ENCODE measurements at regions not wholly inside any gene's neighbourhood (a gene's known extent, or its start where the extent isn't known, plus 50 kb on each side); places are given as distances from the start of the nearest gene placed in this dataset.

- Histone ChIP-seq H3K27ac (no peak overlapping the region), H3K9me3 (no peaks in the 10 kb centered on the region), H3K4me1 (no peaks in the 10 kb centered on the region), H3K36me3 (no peaks in the 10 kb centered on the region), H3K4me3 (no peak overlapping the region), H3K27me3 (peaks cover 28% of the 10 kb centered on the region)
- no peak for TF ChIP-seq CTCF (IDR thresholded peaks at IDR 0.05)
- no peak for TF ChIP-seq EP300 (IDR thresholded peaks at IDR 0.05)
- no peak for TF ChIP-seq POLR2A (IDR thresholded peaks at IDR 0.05)
- no peak for TF ChIP-seq POLR2AphosphoS5 (IDR thresholded peaks at IDR 0.05)
- no peak for DNase-seq (ENCODE audit: low spot score in 2 of 2)
- WGBS: 85% methylated on average over 6 of the region's 6 CpGs
These were observed 62.7 kb upstream of the CPLX2 start for GRCh38 chr5:175808711-175809110.

- 32% methylated on average over 14 of the region's 14 CpGs for WGBS
- H3K4me1 ChIP-seq: no peaks in the 10 kb centered on the region
- no peaks in the 10 kb centered on the region for H3K9me3 ChIP-seq
- DNase-seq (ENCODE audit: low spot score in 2 of 2): no peak
- no peak overlapping the region for H3K27ac ChIP-seq
- no peak overlapping the region for H3K4me3 ChIP-seq
- TF ChIP-seq POLR2AphosphoS5 (IDR thresholded peaks at IDR 0.05) (no peak), POLR2A (IDR thresholded peaks at IDR 0.05) (no peak), EP300 (IDR thresholded peaks at IDR 0.05) (no peak), CTCF (IDR thresholded peaks at IDR 0.05) (no peak)
- H3K36me3 ChIP-seq: no peaks in the 10 kb centered on the region
- peaks cover 24% of the 10 kb centered on the region for H3K27me3 ChIP-seq
These were observed 61.8 kb upstream of the CPLX2 start for GRCh38 chr5:175809531-175810121.

- no peak overlapping the region for H3K27ac ChIP-seq
- H3K4me1 ChIP-seq: no peaks in the 10 kb centered on the region
- no peak overlapping the region for H3K4me3 ChIP-seq
- DNase-seq (ENCODE audit: low spot score in 2 of 2): no peak
- WGBS: 72% methylated on average over 2 of the region's 2 CpGs
- TF ChIP-seq POLR2AphosphoS5 (IDR thresholded peaks at IDR 0.05): no peak
- no peak for TF ChIP-seq EP300 (IDR thresholded peaks at IDR 0.05)
- no peak for TF ChIP-seq POLR2A (IDR thresholded peaks at IDR 0.05)
- no peak for TF ChIP-seq CTCF (IDR thresholded peaks at IDR 0.05)
- H3K9me3 ChIP-seq: no peaks in the 10 kb centered on the region
- H3K27me3 ChIP-seq: peaks cover 24% of the 10 kb centered on the region
- no peaks in the 10 kb centered on the region for H3K36me3 ChIP-seq
These were observed 60.9 kb upstream of the CPLX2 start for GRCh38 chr5:175810457-175810856.

GRCh38 chr5:175811589-175811988, 59.8 kb upstream of the CPLX2 start:
- 93% methylated on average over 2 of the region's 2 CpGs for WGBS

More at GRCh38 chr5:175811589-175811988, 59.8 kb upstream of the CPLX2 start:
- DNase-seq (ENCODE audit: low spot score in 2 of 2): no peak
- Histone ChIP-seq H3K27me3 (peaks cover 20% of the 10 kb centered on the region), H3K4me3 (no peak overlapping the region), H3K36me3 (no peaks in the 10 kb centered on the region), H3K4me1 (no peaks in the 10 kb centered on the region), H3K9me3 (no peaks in the 10 kb centered on the region), H3K27ac (no peak overlapping the region)
- TF ChIP-seq POLR2AphosphoS5 (IDR thresholded peaks at IDR 0.05): no peak
- no peak for TF ChIP-seq CTCF (IDR thresholded peaks at IDR 0.05)
- no peak for TF ChIP-seq POLR2A (IDR thresholded peaks at IDR 0.05)
- no peak for TF ChIP-seq EP300 (IDR thresholded peaks at IDR 0.05)
